Skeletal muscle satellite cell (primary cell): ENCODE measurements at regions not wholly inside any gene's neighbourhood (a gene's known extent, or its start where the extent isn't known, plus 50 kb on each side); places are given as distances from the start of the nearest gene placed in this dataset.

ENCODE experiments used
- H3K27me3 ChIP-seq: 2 replicates; pipeline ENCODE4 v1.7.0; 2013; ENCODE audit warnings: low read length; ENCODE audit not compliant: control insufficient read depth, insufficient read depth
- H3K36me3 ChIP-seq: 2 replicates; pipeline ENCODE4 v1.7.0; 2013; ENCODE audit warnings: mild to moderate bottlenecking, control low read depth, low read length; ENCODE audit not compliant: insufficient read depth
- H3K4me1 ChIP-seq: 2 replicates; pipeline ENCODE4 v1.7.0; 2013; ENCODE audit warnings: low read length; ENCODE audit not compliant: control insufficient read depth, insufficient read depth
- H3K4me2 ChIP-seq: 2 replicates; pipeline ENCODE4 v1.7.0; 2013; ENCODE audit warnings: mild to moderate bottlenecking, low read length
- H3K4me3 ChIP-seq: 2 replicates; pipeline ENCODE4 v1.7.0; 2013; ENCODE audit warnings: low read length
- H3K9ac ChIP-seq: 2 replicates; pipeline ENCODE4 v1.7.0; 2013; ENCODE audit warnings: mild to moderate bottlenecking, low read depth, low read length, moderate library complexity
- H3K9me3 ChIP-seq: replicated peaks from 2 replicates; pipeline ENCODE4 v1.7.0; 2013; ENCODE audit warnings: mild to moderate bottlenecking, control low read depth, low read length

DNA sequence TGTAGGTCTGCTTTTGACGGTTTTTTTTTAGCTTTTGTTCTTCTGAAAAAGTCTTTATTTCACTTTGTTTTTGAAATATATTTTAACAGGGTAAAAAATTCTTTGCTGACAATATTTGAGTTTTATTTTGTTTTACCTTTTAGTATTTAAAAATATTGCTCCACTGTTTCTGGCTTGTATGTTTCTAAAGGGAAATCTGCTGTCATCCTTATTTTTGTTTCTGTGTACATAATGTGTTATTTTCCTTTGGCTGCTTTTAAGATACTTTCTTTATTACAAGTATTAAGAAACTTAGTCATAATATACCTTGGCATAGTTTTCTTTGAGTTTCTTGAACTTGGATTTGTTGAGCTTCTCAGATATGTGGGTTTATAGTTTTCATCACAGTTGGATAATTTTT is 88.6 kb upstream of the SPACA1 start:
- no peaks in the 10 kb centered on the region for H3K9me3 ChIP-seq
- no peaks in the 10 kb centered on the region for H3K36me3 ChIP-seq
- H3K4me2 ChIP-seq, result no peak overlapping the region
- no peak overlapping the region for H3K4me3 ChIP-seq
- peaks cover 6% of the 10 kb centered on the region for H3K27me3 ChIP-seq
- H3K4me1 ChIP-seq, result no peaks in the 10 kb centered on the region
- no peak overlapping the region for H3K9ac ChIP-seq

DNA sequence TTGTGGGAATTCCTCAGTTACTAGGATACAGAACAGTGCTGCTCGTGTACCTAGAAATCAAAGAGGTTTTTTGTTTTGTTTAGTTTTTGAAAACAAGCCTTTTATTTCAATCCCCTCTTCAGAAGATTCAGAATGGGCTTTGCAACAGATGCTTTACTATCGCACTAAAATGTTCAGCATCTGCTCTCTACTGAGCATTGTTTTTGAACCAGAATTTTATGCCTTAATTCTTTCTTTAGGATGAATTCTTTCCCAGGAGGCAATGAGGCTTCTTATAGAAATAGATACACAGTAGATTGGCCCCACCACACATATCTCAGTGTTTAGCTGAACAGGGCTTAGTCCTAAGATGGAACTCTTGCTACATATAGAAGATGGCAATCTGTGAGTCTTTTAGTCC is 95.9 kb upstream of the SPACA1 start:
- no peak overlapping the region for H3K4me2 ChIP-seq
- H3K36me3 ChIP-seq, result no peaks in the 10 kb centered on the region
- no peak overlapping the region for H3K4me3 ChIP-seq
- H3K4me1 ChIP-seq, result no peaks in the 10 kb centered on the region
- no peaks in the 10 kb centered on the region for H3K9me3 ChIP-seq
- peaks cover 41% of the 10 kb centered on the region for H3K27me3 ChIP-seq
- H3K9ac ChIP-seq, result no peak overlapping the region

DNA sequence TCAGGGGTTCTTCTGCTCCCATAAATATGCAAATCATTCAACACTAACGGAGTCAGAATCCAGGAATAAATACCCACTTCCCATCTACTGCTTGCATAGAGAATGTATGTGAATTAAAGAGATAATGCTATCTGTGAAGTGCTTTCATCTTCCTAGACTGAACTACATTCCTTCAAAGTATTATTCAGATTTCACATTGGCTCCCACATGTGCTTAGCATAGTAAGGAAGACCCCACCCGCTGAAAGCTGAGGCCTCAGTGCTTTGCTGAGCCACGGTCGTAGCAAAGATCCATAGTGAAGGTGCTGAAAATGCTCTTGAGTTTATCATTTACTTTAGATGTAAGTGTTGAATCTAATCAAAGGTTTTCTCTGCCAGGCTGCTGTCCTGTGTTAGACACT is 97.0 kb upstream of the SPACA1 start:
- Histone ChIP-seq H3K9me3 (no peaks in the 10 kb centered on the region), H3K9ac (no peak overlapping the region), H3K4me2 (no peak overlapping the region), H3K36me3 (no peaks in the 10 kb centered on the region), H3K4me3 (no peak overlapping the region), H3K4me1 (no peaks in the 10 kb centered on the region), H3K27me3 (peaks cover 47% of the 10 kb centered on the region)

DNA sequence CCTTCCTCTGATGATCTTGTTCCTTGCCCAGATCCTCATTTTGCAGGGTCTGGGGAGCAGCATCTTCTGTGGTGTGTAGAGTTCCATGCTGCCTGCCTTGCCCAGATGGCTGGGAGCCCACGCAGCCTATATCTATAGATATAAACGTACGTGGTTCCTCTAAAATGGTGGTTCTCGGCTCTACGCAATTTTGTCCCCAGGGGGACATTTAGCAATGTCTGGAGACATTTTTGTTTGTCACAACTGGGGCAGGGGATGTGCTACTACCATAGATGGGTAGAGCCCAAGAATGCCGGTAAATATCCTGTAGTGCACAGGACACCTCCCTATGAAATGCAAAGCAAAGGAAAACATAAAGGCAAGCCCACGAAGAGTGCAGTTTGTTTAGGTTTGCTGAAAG is 98.4 kb upstream of the SPACA1 start:
- H3K27me3 ChIP-seq, result peaks cover 55% of the 10 kb centered on the region
- no peaks in the 10 kb centered on the region for H3K9me3 ChIP-seq
- no peak overlapping the region for H3K4me2 ChIP-seq

DNA sequence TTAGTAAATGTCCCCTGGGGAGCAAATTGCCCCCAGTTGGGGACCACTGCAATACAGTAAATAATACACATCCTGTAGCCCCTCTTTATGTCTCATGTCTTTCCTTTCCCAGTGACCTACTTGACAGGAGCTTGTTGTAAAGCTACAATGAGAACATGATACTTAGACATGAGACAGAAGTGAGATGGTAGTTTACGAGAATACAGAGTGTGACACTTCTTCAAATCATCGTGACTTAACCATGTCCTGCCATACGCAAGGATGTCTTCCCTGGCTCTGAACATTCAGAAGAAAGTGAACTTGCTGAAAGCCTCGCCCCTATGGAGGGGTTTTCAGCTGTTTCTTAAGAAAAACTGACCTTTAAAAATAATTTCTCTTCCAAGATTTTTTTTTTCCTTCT is 101.0 kb upstream of the SPACA1 start:
- Histone ChIP-seq H3K4me1 (peaks cover 9% of the 10 kb centered on the region), H3K9ac (no peak overlapping the region), H3K36me3 (no peaks in the 10 kb centered on the region), H3K9me3 (no peaks in the 10 kb centered on the region), H3K4me3 (no peak overlapping the region), H3K27me3 (peaks cover 53% of the 10 kb centered on the region), H3K4me2 (no peak overlapping the region)

More for the DNA sequence above, 98.4 kb upstream of the SPACA1 start:
- Histone ChIP-seq H3K9ac (no peak overlapping the region), H3K4me1 (peaks cover 9% of the 10 kb centered on the region), H3K4me3 (no peak overlapping the region), H3K36me3 (no peaks in the 10 kb centered on the region)

DNA sequence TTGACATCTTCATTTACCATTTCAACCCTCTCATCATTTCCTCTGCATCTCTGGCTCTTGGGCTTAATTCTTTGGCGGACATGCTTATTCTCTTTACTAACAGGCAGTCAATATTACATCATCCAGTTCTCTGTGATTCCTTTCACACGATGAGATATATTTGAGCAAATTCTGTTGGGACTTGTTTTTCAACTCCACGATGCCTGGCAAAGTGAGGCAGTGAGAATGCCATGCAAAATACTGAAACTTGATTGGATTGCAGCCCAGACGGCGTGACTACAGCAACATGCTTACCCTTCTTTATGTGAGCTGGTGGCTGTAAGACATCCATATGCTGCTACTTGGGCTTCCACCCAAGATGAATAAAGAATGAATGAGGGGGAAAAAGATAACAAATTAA is 101.7 kb upstream of the SPACA1 start:
- Histone ChIP-seq H3K27me3 (peaks cover 53% of the 10 kb centered on the region), H3K4me2 (no peak overlapping the region), H3K36me3 (no peaks in the 10 kb centered on the region), H3K9ac (no peak overlapping the region), H3K4me3 (no peak overlapping the region), H3K4me1 (peaks cover 9% of the 10 kb centered on the region), H3K9me3 (no peaks in the 10 kb centered on the region)

DNA sequence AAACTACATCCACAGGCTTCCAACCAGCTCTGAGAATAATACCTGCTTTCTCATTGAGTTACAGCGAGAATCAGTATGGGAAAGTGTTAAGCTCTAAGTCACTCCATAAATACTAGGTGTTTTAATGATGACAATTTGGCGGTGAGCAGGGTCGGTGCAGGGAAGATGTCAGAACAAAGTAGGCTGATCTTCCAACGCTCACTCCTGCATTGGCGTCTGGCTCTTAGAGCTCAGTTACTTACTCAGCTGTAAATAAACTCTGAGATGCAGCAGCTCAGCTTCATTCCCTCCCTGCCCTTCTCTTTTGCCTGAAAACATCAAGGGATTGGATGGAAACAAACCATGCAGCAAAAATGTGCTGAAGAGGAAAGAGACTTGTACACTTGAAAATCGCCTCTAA is 102.5 kb upstream of the SPACA1 start:
- no peak overlapping the region for H3K9ac ChIP-seq
- H3K4me1 ChIP-seq, result peaks cover 9% of the 10 kb centered on the region
- H3K36me3 ChIP-seq, result no peaks in the 10 kb centered on the region
- no peak overlapping the region for H3K4me2 ChIP-seq
- no peak overlapping the region for H3K4me3 ChIP-seq
- no peaks in the 10 kb centered on the region for H3K9me3 ChIP-seq
- peaks cover 53% of the 10 kb centered on the region for H3K27me3 ChIP-seq

DNA sequence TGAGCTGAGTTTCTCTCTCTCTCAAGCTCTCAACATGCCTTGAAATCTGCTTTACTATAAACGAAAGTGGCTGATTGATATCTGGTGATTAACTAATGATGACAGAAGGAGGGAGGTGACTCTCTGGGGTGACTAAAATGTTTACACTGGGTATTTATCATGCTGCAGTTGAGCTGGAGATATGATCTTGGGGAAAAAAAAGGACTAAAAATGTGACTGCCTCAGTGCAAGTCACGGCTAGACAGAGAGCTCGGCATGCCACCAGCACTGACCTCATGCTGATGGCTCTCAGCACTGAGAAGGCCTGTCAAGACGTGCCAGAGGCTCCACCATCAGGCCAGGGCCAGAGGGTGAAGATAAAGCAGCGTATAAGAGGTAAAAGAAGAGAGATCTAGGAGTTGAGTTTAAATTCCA is 103.1 kb upstream of the SPACA1 start:
- Histone ChIP-seq H3K36me3 (no peaks in the 10 kb centered on the region), H3K4me3 (no peak overlapping the region), H3K9ac (no peak overlapping the region), H3K4me2 (peak overlapping the region; percentile 29), H3K27me3 (peaks cover 54% of the 10 kb centered on the region), H3K4me1 (peaks cover 9% of the 10 kb centered on the region), H3K9me3 (no peaks in the 10 kb centered on the region)

DNA sequence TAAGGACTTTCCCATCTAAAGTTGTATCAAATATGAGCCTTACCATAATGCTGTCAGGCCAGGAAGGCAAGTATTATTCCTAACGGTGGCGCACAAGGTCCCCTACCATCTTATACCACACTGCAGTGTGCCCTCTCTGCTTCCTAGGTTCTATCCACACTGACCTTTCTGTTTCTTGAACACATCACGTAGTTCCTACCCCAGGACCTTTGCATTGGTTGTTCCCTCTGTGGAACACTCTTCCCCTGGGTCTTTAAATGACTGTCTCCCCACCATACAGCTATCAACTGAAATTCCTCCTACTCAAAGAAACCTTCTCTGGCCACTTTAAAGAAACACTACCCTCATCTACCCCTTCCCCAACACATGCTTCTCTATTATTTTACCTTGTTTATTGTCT is 104.5 kb upstream of the SPACA1 start:
- Histone ChIP-seq H3K4me1 (peaks cover 9% of the 10 kb centered on the region), H3K9ac (no peak overlapping the region), H3K9me3 (no peaks in the 10 kb centered on the region), H3K27me3 (peaks cover 58% of the 10 kb centered on the region), H3K4me2 (no peak overlapping the region), H3K4me3 (no peak overlapping the region), H3K36me3 (no peaks in the 10 kb centered on the region)

DNA sequence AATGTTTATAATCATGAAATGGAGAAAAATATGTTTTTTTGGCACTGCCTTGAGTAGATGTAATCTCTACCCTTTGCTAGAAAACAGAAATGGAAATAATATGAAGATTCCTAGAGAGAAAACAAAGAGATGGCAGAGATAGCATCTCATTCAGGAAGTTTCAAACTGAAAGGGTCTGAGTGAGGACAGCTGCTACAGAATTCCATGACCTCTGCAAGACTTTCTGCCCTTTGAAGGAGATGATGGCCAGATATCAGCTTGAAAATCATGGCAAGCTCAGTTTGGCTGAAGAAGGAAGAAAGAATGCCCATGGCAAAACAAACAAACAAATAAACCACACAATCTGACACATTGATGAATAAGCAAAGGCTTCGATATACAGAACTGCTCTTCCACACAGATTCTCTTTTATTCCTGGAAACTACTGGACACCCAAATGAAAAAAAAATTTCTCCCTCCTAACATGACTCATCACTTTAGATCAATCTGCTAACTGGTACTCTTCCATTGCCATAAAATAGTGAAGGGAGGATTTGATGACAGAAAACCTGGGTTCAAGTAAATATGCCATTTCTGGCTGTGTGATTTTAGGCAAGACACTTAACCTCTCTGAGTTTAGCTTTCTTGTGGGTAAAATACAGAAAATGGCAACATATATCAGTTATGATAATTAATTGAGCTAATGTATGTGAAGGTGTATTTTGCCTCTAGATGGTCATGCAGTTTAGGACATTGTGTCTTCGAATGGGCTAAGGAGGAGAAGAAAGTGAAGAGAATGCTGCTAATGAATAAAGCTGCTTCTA is 105.9 kb upstream of the SPACA1 start:
- no peak overlapping the region for H3K9ac ChIP-seq
- peaks cover 9% of the 10 kb centered on the region for H3K4me1 ChIP-seq
- H3K4me3 ChIP-seq, result no peak overlapping the region
- H3K9me3 ChIP-seq, result no peaks in the 10 kb centered on the region
- H3K36me3 ChIP-seq, result no peaks in the 10 kb centered on the region
- H3K4me2 ChIP-seq, result no peak overlapping the region
- H3K27me3 ChIP-seq, result peaks cover 48% of the 10 kb centered on the region

DNA sequence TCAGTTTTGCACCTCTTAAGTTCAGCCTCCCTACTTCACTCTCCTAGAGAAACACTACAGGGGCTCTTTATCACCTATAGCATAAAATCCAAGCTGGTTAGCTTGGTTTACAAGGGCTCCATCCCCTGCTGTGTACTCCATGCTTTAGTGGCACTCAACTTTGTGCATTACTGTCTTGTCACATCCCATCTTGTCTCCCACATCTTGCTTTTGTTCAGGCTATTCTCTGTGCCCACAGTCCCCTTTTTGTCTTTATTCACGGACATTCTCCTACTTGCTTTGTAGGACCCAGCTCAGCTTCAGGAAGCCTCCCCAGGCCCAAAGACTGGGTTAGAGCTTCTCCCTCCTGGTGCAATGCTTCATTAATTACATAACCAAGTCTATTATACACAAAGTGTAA is 107.9 kb upstream of the SPACA1 start:
- H3K4me3 ChIP-seq, result no peak overlapping the region
- H3K4me1 ChIP-seq, result peaks cover 5% of the 10 kb centered on the region
- peaks cover 36% of the 10 kb centered on the region for H3K27me3 ChIP-seq
- H3K4me2 ChIP-seq, result no peak overlapping the region
- no peaks in the 10 kb centered on the region for H3K36me3 ChIP-seq
- no peaks in the 10 kb centered on the region for H3K9me3 ChIP-seq
- H3K9ac ChIP-seq, result no peak overlapping the region

DNA sequence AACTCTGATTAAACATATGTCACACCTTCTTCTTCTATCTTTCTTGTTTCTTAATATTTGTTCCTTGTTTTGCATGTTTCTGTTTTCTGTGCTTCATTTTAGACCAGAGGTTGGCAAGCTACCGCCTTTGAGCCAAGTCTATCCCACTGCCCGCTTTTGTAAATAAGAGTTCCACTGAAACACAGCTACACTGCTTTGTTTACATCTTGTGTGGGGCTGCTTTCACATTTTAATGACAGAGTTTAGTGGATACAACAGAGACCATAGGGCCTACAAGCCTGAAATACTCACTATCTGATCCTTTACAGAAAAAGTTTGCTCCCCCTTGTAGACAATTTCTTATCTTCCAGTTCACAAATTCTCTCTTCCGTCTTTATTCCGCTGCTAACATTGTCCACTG is 109.4 kb upstream of the SPACA1 start:
- peaks cover 28% of the 10 kb centered on the region for H3K27me3 ChIP-seq
- H3K36me3 ChIP-seq, result no peaks in the 10 kb centered on the region
- H3K4me2 ChIP-seq, result no peak overlapping the region
- no peaks in the 10 kb centered on the region for H3K9me3 ChIP-seq
- no peak overlapping the region for H3K9ac ChIP-seq
- H3K4me3 ChIP-seq, result no peak overlapping the region
- H3K4me1 ChIP-seq, result no peaks in the 10 kb centered on the region
